GM19239 (cell line): ENCODE measurements at regions not wholly inside any gene's neighbourhood (a gene's known extent, or its start where the extent isn't known, plus 50 kb on each side); places are given as distances from the start of the nearest gene placed in this dataset.
"Not testable (repeated sequence)": the region's sequence is repeated elsewhere in the genome, so short reads cannot be mapped to it uniquely, and the experiment has no call there.

Source experiments
- DNase-seq: peaks from one replicate; pipeline ENCODE4 v3.0.0; 2011; ENCODE audit warnings: low spot score; ENCODE audit not compliant: insufficient read length
- FAIRE-seq: peaks from 2 replicates; lab custom pipeline; 2011; peaks lifted over from hg19 to GRCh38; lab: Jason Lieb, UNC

DNA sequence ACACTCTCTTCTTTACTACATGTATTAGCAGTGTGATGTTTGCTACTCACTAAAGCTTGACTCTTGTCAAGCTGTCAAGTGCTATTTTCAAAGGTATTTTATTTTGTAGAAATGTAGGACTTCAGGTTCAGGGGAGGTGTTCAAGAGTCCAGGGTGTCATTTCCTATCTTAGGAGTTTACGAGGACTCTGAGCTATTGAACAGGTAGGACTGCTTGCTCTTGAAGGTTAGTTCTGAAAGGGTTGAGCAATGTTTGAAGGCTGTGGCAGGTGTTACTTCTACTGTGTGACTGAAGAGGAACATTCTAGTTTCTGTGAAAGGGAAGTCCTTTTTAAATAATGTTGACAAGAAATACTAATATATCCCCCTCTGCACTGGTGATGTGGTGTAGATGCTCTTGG, 1151.2 kb downstream of the PDHA2 start:
- FAIRE-seq (no peak), DNase-seq (no peak)

DNA sequence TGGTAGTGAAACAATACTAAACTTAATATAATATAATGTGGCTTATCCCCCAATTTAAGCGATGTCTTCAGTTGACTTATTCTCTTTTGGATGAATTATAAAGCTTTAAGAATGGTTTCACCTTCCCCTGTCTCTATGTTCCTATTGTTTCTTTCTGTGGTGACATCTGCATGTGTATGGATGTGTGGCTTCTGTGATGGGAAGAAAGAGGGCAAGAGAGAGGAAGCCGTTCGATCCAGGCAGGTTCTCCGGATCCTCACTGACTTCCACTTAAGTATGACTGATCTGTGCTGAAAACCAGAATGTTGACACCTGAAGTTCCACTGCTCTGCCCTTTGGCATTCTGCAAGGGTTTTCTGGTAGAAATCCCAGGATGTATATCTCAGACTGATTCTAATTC, 1150.8 kb downstream of the STPG2 start:
- DNase-seq (no peak), FAIRE-seq (no peak)

DNA sequence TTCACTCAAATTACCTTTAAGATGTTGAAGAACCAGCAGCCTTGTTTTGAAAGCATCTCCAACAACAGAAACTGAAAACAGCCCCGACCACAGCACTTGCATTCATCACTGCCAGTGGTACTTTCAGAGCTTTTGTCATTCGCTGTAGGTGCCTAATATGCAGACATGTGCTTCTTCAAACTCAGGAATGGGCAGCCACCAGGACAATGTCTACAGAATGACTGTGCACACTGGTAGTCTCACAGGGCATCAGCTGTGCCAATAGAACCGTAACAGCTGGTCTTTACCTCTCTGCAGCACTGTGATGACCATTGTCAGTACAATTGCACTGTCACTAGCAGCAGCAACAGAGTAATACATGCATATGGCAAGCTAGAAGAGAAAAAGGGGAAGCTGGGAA, 1149.7 kb downstream of the STPG2 start:
- DNase-seq: no peak
- FAIRE-seq: no peak

DNA sequence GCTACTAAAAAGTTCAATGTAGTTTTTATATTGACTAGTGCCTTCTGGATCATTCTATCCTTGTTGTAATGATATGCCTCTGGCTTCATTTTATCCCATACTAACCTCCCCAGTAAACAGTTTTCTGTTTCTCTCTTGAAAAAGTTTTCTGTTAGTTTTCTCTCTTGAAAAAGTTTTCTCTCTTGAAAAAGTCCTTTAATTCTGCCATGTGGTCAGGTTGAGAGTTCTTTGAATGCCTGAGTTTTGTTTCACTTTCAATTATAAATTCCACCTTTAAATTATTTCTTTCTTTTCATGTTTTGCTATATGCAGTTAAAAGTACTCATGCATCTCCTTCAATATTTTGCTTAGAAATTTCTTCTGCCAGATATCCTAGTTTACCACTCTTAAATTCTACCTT, 1139.6 kb downstream of the STPG2 start:
- FAIRE-seq: no peak
- DNase-seq: no peak

DNA sequence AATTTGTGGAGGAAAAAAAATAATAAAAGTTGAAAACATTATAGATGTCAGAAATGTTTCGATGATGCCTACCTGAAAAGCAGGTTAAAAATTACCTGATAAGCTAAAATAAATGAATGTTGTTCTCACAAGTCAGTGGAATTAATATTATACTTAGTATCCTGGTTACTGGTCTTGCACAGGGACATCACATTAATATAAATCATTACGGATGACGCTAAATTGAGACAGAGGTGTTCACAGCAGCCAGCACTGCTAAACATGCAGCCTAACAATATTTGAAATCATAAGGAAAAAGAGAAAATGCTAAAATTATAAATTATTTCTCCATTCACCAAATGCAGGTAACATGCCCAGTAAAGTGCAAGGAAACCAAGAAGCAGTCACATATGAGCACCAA, 1130.0 kb downstream of the STPG2 start:
- FAIRE-seq (no peak), DNase-seq (no peak)

DNA sequence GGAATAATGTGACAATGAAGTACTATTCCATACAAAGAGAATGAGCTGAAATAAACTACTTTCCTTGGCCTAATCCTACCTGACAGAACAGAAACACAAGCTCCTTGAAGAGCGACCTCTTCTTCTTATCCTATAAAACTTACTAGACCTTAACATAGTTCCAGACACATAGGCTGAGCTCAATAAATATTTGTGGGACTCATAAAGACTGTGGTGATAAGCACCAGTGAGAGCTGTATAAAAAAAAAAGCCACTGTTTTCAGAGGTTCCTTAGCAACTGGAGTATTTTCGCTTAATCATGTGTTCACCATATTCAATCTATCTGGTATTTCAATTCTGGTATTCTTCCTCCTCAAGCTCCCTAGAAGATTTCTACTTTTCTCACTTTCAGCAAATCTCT, 1129.6 kb downstream of the STPG2 start:
- DNase-seq: no peak
- no peak for FAIRE-seq

DNA sequence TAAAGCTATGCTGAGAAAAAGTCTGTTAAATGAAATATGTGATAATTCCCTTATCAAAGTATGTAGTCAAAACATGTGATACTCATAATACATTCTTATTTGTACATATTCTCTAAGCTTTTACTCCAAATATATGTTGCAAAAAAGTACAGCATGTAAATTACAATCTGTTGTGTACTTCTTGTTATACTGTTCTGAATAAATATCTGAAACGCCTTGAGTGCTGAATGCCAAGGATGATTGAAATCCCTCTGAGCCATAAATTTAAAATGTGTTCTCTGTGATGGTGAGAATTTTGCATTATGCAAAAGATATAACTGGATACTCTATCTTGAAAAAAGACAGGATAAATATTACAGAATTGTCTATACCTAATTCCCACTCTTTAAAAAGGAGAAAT, 1128.0 kb downstream of the STPG2 start:
- FAIRE-seq: no peak

DNA sequence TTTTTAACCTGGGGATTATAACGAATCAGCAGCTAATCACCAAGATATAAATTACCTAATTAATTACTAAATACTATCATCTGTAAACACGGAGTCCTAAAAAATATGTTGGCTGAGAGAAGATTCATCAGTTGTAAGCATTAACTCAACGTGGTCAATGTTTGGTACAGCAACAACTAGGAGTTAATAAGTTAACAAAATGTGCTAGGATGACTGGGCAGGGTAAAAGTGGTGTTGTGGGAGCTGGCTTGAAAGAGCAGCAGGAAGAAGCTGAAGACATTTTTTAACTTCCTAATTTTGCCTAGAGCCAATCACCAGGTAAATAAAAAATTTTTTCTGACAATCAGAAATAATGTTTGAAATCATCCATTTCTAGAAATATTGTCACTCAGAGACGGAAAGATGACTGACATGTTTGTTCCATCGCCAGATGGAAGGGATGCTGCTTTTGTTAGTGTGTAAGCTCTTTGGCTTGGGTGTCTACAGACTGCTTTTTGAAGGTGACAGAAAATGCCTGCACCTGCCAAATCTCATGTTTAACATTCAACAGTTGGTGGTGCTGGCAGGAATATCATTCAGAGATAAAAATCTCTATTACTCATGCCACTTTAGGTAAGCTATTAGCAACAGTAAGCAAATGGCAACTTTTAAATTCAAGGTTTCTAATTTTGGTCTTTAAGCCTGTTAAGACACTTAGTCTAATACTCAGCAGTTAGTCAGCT, 1126.9 kb downstream of the STPG2 start:
- no peak for FAIRE-seq
- DNase-seq: no peak

More for the DNA sequence above, 1128.0 kb downstream of the STPG2 start:
- no peak for DNase-seq

DNA sequence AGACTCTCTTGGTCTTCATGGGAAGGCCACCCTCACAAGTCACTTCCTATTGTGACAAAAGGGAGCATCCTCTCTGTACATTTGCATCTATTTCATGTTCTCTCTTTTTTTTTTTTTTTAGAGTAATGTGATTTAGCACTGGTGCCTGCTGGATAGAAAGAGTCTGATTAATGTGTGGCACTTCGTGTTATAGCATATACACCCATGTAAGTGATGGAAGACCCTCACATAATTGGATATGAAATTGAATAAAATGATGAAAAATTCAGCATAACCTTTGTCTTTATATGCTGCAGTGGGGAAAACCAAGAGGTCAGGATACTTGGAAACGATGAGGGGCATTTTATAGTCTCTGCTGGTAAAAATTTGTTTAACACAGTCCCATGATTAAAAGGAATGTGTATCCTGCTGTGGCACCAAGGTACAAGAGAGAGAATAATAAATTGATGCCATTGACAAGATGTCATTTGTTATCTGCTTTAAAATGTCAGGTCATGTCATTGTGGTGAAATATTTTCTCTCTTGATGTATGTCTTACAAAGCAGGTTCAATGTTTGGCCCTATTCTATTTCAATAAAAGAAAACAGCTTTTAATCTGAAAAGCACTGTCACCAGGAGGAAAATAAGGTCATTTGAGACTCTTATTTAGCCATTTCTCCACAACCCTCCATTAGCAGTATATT, 1115.4 kb downstream of the STPG2 start:
- FAIRE-seq (no peak), DNase-seq (no peak)

DNA sequence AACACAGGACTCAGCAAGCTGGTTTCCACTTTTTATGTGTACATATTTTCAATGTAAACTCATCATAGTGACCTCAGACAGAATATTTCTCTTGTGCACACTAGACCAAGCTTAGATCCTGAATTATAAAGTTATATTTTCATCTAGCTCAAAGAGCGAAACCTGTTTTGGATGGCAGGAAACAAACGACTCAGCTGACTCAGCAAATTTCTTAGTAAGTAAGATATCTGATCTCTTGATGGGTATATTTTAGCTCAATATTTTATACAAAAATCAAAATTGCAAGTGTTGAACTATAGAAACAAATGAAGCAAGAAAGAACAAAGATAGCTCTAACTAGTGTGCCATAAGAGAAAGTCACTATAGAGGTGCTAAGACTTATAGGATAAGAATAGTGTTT, 1114.5 kb downstream of the STPG2 start:
- FAIRE-seq (no peak), DNase-seq (no peak)

DNA sequence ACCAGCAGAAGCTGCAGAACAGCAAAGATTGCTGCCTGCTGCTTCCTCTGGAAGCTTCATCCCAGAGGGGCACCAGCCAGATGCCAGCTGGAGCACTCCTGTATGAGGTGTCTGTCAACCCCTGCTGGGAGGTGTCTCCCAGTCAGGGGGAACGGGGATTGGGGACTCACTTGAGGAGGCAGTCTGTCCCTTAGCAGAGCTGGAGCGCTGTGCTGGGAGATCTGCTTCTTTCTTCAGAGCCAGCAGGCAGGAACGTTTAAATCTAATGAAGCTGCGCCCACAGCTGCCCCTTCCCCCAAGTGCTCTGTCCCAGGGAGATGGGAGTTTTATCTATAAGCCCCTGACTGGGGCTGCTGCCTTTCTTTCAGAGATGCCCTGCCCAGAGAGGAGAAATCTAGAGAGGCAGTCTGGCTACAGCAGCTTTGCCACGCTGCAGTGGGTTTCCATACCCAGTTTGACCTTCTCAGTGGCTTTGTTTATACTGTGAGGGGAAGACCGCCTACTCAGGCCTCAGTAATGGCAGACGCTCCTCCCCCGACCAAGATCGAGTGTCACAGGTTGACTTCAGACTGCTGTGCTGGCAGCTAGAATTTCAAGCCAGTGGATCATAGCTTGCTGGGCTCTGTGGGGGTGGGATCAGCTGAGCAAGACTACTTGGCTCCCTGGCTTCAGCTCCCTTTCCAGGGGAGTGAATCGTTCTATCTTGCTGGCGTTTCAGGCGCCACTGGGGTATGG, 1105.7 kb downstream of the STPG2 start:
- not testable (repeated sequence) for FAIRE-seq, DNase-seq

DNA sequence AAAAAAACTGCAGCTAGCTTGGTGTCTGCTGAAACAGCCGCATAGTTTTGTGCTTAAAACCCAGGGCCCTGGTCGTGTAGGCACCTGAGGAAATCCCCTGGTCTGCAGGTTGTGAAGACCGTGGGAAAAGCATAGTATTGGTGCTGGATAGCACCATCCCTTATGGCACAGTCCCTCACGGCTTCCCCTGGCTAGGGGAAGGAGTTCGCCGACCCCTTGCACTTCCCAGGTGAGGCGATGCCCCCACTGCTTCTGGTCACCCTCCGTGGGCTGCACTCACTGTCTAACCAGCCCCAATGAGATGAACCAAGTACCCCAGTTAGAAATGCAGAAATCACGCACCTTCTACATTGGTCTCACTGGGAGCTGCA, 1105.1 kb downstream of the STPG2 start:
- DNase-seq (no peak), FAIRE-seq (no peak)

DNA sequence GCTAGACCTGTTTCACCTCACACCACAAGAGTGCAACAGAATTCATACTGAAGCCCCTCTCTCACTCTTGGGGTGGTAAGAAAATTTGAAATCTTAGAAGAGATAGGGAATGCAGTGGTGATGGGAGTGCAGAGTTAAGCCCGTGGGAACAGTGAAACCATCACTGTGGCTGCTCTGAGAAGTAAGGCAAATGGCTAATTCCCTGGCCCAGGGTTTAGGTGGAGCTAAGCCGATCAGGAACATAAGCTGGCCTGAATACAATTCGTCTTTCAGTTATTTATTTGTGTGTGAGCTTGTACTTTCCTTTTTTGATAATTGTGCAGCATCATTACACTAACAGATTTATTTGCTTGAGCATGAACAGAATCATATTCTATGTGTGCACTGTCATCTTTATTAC, 1070.6 kb downstream of the STPG2 start:
- no peak for DNase-seq
- no peak for FAIRE-seq

DNA sequence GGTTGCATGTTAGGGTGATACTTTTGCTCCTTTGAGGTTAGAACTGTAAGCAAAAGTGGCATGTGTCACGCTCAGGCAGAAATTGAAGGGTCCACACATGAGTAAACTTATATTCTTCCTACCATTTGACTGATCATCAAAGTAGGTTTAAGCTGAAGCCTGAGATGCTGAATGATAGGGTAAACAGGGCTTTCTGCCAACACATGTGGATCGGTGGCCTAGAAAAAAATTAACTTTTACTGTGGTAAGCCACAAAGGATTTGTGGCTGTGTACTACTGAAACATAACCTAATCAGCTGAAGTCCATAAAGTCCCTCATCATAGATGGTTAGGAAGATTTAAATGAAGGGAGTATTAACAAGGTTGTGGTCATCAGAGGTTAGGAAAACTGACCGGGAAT, 1070.1 kb downstream of the STPG2 start:
- DNase-seq (no peak), FAIRE-seq (no peak)

DNA sequence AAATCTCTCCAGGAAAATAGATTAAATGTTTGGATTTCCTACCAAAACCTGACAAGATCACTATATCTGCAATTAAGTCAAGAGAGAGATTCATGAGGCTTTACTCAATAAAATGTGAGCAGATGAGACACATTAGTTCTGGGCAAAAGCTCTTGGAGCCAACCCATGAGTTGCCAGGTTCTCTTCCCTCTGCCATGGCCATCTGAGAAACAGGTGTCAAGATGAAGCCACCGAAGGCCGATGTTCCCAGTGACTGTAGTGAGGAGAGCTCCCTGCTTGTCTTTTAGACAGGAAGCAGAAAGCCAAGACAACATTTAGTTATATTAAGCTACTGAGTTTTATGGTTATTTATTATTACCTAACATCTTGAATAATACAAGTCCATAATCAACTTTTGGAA, 1068.7 kb downstream of the STPG2 start:
- DNase-seq (no peak), FAIRE-seq (no peak)

DNA sequence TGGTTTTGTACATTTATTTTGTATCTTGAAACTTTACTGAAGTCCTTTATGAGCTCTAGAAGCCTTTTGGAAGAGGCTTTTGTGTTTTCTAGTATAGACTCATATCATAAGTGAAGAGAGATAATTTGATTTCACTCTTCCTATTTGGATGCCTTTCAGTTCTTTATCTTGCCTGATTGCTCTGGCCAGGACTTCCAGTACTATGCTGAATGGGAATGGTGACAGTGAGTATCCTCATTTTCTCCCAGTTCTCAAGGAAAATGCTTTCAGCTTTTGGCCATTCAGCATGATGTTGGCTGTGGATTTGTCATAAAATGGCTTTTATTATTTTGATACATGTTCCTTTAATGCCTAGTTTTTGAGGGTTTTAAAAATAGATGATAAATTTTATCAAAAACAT, 1061.3 kb downstream of the STPG2 start:
- DNase-seq (no peak), FAIRE-seq (no peak)

DNA sequence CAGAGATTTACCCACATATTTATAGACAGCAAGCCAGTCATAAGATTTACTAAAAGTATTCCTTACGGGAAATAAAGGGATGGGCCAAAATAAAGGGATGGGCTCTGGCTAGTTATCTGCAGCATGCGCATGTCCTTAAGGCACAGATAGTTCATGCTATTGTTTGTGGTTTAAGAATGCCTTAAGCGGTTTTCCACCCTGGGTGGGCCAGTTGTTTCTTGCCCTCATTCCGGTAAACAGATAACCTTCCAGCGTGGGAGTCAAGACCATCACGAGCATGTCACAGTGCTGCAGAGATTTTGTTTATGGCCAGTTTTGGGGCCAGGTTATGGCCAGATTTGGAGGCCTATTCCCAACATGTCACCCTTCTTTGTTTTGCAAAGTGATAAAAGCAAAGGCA, 1046.2 kb downstream of the STPG2 start:
- DNase-seq, FAIRE-seq: not testable (repeated sequence)

DNA sequence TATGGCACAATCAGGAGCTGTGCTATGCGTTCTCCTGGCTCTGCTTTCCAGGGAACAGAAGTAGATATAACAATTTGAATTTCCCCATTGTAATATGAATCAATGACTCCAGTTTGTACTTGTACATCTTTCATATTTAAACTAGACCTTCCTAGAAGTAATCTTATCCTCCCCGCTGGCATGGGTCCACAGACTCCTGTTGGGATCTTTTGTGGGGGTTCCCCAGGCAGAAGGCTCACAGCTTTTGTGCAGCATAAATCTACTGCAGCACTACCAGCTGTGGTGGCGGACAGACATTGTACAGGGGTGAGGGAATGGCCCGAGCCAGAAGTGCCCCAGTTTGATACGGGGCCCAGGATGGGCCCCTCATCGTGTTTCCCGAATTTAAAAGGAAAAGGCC, 1042.1 kb downstream of the STPG2 start:
- DNase-seq, FAIRE-seq: not testable (repeated sequence)

DNA sequence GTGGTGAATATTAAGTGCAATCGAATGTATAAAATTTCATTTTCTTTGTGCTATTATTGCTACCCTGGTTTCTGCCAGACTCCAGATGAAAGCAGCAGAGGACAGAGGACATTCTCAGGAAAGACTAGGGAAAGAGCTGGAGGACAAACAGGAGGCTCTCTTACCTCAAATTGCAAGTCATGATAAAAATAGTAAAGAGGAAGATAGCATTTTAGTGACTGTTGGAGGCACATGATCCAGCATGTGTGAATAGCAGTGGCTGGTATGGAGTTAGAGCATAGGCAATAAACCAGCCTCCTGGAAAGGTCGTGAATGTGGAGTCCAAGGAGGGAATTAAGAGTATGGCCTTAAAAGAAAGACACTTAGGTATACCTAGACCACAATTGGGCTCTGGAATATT, 1040.0 kb downstream of the STPG2 start:
- no peak for DNase-seq
- no peak for FAIRE-seq

DNA sequence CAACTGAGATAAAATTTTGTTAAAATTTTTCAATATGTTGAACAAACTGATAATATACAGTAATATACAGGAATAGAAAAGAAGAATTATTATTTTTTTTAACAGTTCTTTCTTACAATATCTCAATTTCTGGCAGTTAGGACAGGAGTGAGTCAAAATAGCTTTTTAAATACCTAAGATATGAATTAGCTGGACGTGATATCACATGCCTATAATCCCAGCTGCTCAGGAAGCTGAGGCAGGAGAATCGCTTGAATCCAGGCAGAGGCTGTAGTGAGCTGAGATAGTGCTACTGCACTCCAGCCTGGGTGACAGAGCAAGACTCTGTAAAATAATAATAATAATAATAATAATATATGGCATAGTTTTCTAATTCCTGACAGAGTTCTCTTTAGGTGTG, 1039.3 kb downstream of the STPG2 start:
- FAIRE-seq: no peak
- no peak for DNase-seq

DNA sequence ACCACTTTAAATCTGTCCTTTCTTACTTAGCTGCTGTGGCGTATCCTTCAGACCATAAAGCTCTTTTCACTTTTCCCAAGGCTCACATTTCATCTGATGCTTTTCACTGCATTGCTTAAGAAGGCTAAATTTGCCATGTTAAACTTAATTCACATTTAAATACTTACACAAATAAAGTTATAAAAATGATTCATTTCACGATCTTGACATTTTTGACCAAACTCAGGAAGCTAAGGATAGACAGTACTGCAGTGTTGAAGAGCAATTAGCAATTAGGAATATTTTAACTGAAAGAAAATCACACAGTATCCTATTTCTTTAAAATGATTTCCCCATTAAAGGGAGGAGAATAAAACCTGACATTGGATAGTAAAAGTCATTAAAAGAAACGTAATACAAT, 1038.6 kb downstream of the STPG2 start:
- no peak for FAIRE-seq
- DNase-seq: no peak
